ENCODE measurements at regions not wholly inside any gene's neighbourhood (a gene's known extent, or its start where the extent isn't known, plus 50 kb on each side); places are given as distances from the start of the nearest gene placed in this dataset.

GRCh38 chr4:170777663-170778062 lies 687.9 kb upstream of the AADAT start:
- H3K27me3 Mint-ChIP-seq (ENCODE audit: insufficient read depth, low read depth, poor library complexity): peaks cover 3% of the 10 kb centered on the region

More at GRCh38 chr4:170777663-170778062, 687.9 kb upstream of the AADAT start:
- no peak overlapping the region for H3K27ac Mint-ChIP-seq
- no peak for TF ChIP-seq ZNF331 (CRISPR knock-in tag; IDR thresholded peaks at IDR 0.05; ENCODE audit: low read depth)
- no peak for TF ChIP-seq ETS1 (IDR thresholded peaks at IDR 0.05)
- TF ChIP-seq NANOG (IDR thresholded peaks at IDR 0.05; ENCODE audit: borderline replicate concordance): no peak
- no peak for TF ChIP-seq CTCF (conservative IDR thresholded peaks at IDR 0.05; ENCODE audit: low read depth in 2 of 2)
- no peak for TF ChIP-seq EZH2 (IDR thresholded peaks at IDR 0.05; ENCODE audit: low read depth, unreplicated experiment)
- no peak for TF ChIP-seq ZNF462 (CRISPR knock-in tag; IDR thresholded peaks at IDR 0.05)
- no peak for TF ChIP-seq STAT1 (IDR thresholded peaks at IDR 0.05; ENCODE audit: unreplicated experiment)
- no peak for TF ChIP-seq REST (IDR thresholded peaks at IDR 0.05; ENCODE audit: unreplicated experiment)
- TF ChIP-seq POLR2AphosphoS5 (IDR thresholded peaks at IDR 0.05; ENCODE audit: low read depth): no peak
- Histone ChIP-seq H3K9me2 (ENCODE audit: insufficient read depth) (0 out of 2 replicates have a peak, but pooled peaks cover 3% of the 10 kb centered on the region), H3K27ac (ENCODE audit: low read depth) (no peak overlapping the region), H3K4me1 (ENCODE audit: insufficient read depth) (no peaks in the 10 kb centered on the region), H2AFZ (no peak overlapping the region), H3F3A (replicated peaks; ENCODE audit: low read depth) (no peaks in the 10 kb centered on the region), H4K20me1 (replicated peaks; ENCODE audit: insufficient read depth) (no peaks in the 10 kb centered on the region), H3K36me3 (ENCODE audit: insufficient read depth) (no peaks in the 10 kb centered on the region; the same call in 1 of the 2 replicates), H3K4me3 (no peak overlapping the region), H3K79me2 (replicated peaks; ENCODE audit: insufficient read depth) (no peaks in the 10 kb centered on the region), H3K27me3 (ENCODE audit: insufficient read depth) (no peaks in the 10 kb centered on the region), H3K4me2 (no peak overlapping the region)
- no peak for ATAC-seq
- H3K9me3 Mint-ChIP-seq: peaks cover 2% of the 10 kb centered on the region; the same call in 1 of the 3 replicates
- H3K36me3 Mint-ChIP-seq (ENCODE audit: low read depth): no peaks in the 10 kb centered on the region
- H3K4me1 Mint-ChIP-seq: peaks cover 4% of the 10 kb centered on the region; the same call in 1 of the 3 replicates
- no peak overlapping the region for H3K4me3 Mint-ChIP-seq
- no peak for DNase-seq (ENCODE audit: low spot score)

Measured in GM23338 (cell line).